Endodermal cell (in vitro differentiated cells): ENCODE measurements at regions not wholly inside any gene's neighbourhood (a gene's known extent, or its start where the extent isn't known, plus 50 kb on each side); places are given as distances from the start of the nearest gene placed in this dataset.

Experiments
- DNase-seq: peaks from one replicate; pipeline ENCODE4 v3.0.0-alpha.2; 2017
- H3K27ac ChIP-seq: 2 replicates; pipeline ENCODE4 v1.5.1; 2013; ENCODE audit warnings: mild to moderate bottlenecking, low read depth, low read length, moderate library complexity
- H3K27me3 ChIP-seq: 2 replicates; pipeline ENCODE4 v1.6.1; 2013; ENCODE audit warnings: mild to moderate bottlenecking, low read length, moderate library complexity; ENCODE audit not compliant: insufficient read depth, control insufficient read depth, poor library complexity, severe bottlenecking
- H3K36me3 ChIP-seq: 2 replicates; pipeline ENCODE4 v1.7.0; 2013; ENCODE audit warnings: mild to moderate bottlenecking, low read length, moderate library complexity; ENCODE audit not compliant: control insufficient read depth, insufficient read depth
- H3K4me1 ChIP-seq: one replicate; pipeline ENCODE4 v1.7.0; 2013; ENCODE audit warnings: low read length; ENCODE audit not compliant: control insufficient read depth, insufficient read depth
- H3K4me3 ChIP-seq: 2 replicates; pipeline ENCODE4 v1.5.1; 2013; ENCODE audit warnings: mild to moderate bottlenecking, low read length, moderate library complexity
- H3K9ac ChIP-seq: 2 replicates; pipeline ENCODE4 v1.6.1; 2013; ENCODE audit warnings: mild to moderate bottlenecking, low read length, moderate library complexity; ENCODE audit not compliant: poor library complexity, severe bottlenecking; ENCODE audit errors: extremely low read depth
- H3K9me3 ChIP-seq: 2 replicates; pipeline ENCODE4 v1.6.1; 2013; ENCODE audit warnings: mild to moderate bottlenecking, low read length, moderate library complexity; ENCODE audit not compliant: control insufficient read depth
- H3K27ac Mint-ChIP-seq: 2 replicates; pipeline ENCODE4 v1.8.0; 2020; ENCODE audit warnings: mixed read lengths
- H3K27me3 Mint-ChIP-seq: 2 replicates; pipeline ENCODE4 v1.8.0; 2021; ENCODE audit warnings: mild to moderate bottlenecking, mixed read lengths; ENCODE audit not compliant: insufficient read depth
- H3K36me3 Mint-ChIP-seq: 2 replicates; pipeline ENCODE4 v1.8.0; 2020; ENCODE audit warnings: low read depth, mixed read lengths
- H3K4me1 Mint-ChIP-seq: 2 replicates; pipeline ENCODE4 v1.8.0; 2020; ENCODE audit warnings: mixed read lengths
- H3K4me3 Mint-ChIP-seq: 2 replicates; pipeline ENCODE4 v1.8.0; 2020; ENCODE audit warnings: mild to moderate bottlenecking, moderate library complexity, mixed read lengths
- H3K9me3 Mint-ChIP-seq: 2 replicates; pipeline ENCODE4 v1.8.0; 2020; ENCODE audit warnings: mild to moderate bottlenecking, mixed read lengths
- CTCF ChIP-seq: fragments of 200-600 bp; sonication (generic); conservative IDR thresholded peaks from 2 replicates; pipeline ENCODE4 v1.5.0; 2021; ENCODE audit warnings: antibody characterized with exemption, mild to moderate bottlenecking
- WGBS, 2 experiments: methylation state at CpG; one replicate each; pipeline versions ENCODE4 v1.1.5 to v1.1.7; 2013; ENCODE audit warnings: missing lambda C conversion rate in 2 of 2, mixed read lengths in 1 of 2; ENCODE audit not compliant: insufficient coverage in 1 of 2, insufficient read length in 1 of 2; 5-methylcytosine and 5-hydroxymethylcytosine counted together

GRCh38 chr20:11660673-11661072, 257.0 kb upstream of the BTBD3 start:
- H3K27me3 ChIP-seq = no peaks in the 10 kb centered on the region
- H3K27me3 Mint-ChIP-seq = peaks cover 1% of the 10 kb centered on the region
- no peak overlapping the region for H3K4me3 Mint-ChIP-seq
- no peak overlapping the region for H3K27ac Mint-ChIP-seq
- no peak for DNase-seq
- H3K9me3 ChIP-seq = no peaks in the 10 kb centered on the region
- no peak for TF ChIP-seq CTCF
- no peaks in the 10 kb centered on the region for H3K9me3 Mint-ChIP-seq
- no peak overlapping the region for H3K4me3 ChIP-seq
- H3K9ac ChIP-seq = no peak overlapping the region
- no peak overlapping the region for H3K27ac ChIP-seq
- H3K4me1 ChIP-seq = no peaks in the 10 kb centered on the region
- H3K36me3 Mint-ChIP-seq = no peaks in the 10 kb centered on the region
- no peaks in the 10 kb centered on the region for H3K36me3 ChIP-seq
- peaks cover 4% of the 10 kb centered on the region for H3K4me1 Mint-ChIP-seq
- WGBS, 2 experiments = 96 to 100% methylated on average over 3 of the region's 3 CpGs

- 80 to 89% methylated on average over 1 of the region's 1 CpG for WGBS, 2 experiments
- Mint-ChIP-seq H3K4me1 (no peaks in the 10 kb centered on the region), H3K36me3 (no peaks in the 10 kb centered on the region), H3K9me3 (no peaks in the 10 kb centered on the region), H3K4me3 (no peak overlapping the region), H3K27ac (no peak overlapping the region), H3K27me3 (peaks cover 6% of the 10 kb centered on the region)
- no peaks in the 10 kb centered on the region for H3K4me1 ChIP-seq
- DNase-seq = no peak
- no peak overlapping the region for H3K4me3 ChIP-seq
- no peak for TF ChIP-seq CTCF
- no peak overlapping the region for H3K27ac ChIP-seq
- no peaks in the 10 kb centered on the region for H3K36me3 ChIP-seq
- no peaks in the 10 kb centered on the region for H3K9me3 ChIP-seq
- no peak overlapping the region for H3K9ac ChIP-seq
- H3K27me3 ChIP-seq = no peaks in the 10 kb centered on the region
Observed at GRCh38 chr20:11671015-11671511, 246.6 kb upstream of the BTBD3 start.

GRCh38 chr20:11672959-11673358, 244.7 kb upstream of the BTBD3 start:
- Mint-ChIP-seq H3K9me3 (no peaks in the 10 kb centered on the region), H3K4me3 (no peak overlapping the region), H3K27ac (no peak overlapping the region), H3K27me3 (peaks cover 6% of the 10 kb centered on the region), H3K36me3 (no peaks in the 10 kb centered on the region), H3K4me1 (peaks cover 7% of the 10 kb centered on the region)
- TF ChIP-seq CTCF = no peak
- DNase-seq = no peak
- Histone ChIP-seq H3K9me3 (no peaks in the 10 kb centered on the region), H3K27ac (no peak overlapping the region), H3K4me3 (no peak overlapping the region), H3K27me3 (no peaks in the 10 kb centered on the region), H3K4me1 (peaks cover 4% of the 10 kb centered on the region), H3K9ac (no peak overlapping the region), H3K36me3 (no peaks in the 10 kb centered on the region)
- WGBS, 2 experiments = 94 to 98% methylated on average over 6 to 7 of the region's 7 CpGs
